Glomerular endothelial cell (primary cell): ENCODE measurements at regions not wholly inside any gene's neighbourhood (a gene's known extent, or its start where the extent isn't known, plus 50 kb on each side); places are given as distances from the start of the nearest gene placed in this dataset.
"Not testable (repeated sequence)": the region's sequence is repeated elsewhere in the genome, so short reads cannot be mapped to it uniquely, and the experiment has no call there.

Experiments used
- DNase-seq: peaks from one replicate; pipeline ENCODE4 v3.0.0-alpha.2; 2011; ENCODE audit warnings: low read depth, low spot score; ENCODE audit errors: extremely low read depth

GRCh38 chr2:136334967-136335366 lies 217.0 kb upstream of the CXCR4 start:
- no peak for DNase-seq

DNA sequence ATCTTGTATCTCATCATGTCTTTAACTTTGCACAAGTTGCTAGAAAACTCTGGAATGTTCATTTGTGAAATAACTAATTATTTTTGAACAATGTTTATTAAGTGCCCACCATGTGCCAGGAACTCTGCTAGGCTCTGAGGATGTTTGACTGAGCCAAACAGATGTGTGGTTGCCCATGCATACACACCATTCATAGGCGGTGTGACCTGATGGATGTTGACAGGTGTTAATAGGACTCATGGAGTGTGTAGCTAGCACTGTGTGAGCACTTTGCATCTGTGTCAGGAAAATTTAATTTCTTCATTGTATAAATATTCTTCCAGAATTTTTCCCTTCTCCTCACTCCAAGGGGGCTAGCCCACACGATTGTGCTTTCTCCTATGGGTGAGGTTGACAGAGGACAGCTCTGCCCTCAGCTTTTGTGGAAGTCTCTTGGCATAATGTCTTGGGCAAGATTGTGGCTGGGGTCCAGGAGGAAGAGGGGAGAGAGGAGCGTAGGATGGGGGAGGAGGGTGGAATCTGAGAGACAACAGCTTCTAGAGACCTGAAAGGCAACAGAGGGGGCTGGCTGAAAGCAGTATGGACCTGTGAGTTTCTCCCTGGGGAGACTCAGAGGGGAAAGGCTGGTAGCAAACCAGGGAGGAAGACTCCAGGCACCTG lies 214.6 kb upstream of the CXCR4 start:
- no peak for DNase-seq

- no peak for DNase-seq
Observed at GRCh38 chr2:136331226-136331625, 213.3 kb upstream of the CXCR4 start.

GRCh38 chr2:136328207-136328795 lies 210.4 kb upstream of the CXCR4 start:
- no peak for DNase-seq

GRCh38 chr2:136327162-136327852 lies 209.4 kb upstream of the CXCR4 start:
- DNase-seq = no peak

DNA sequence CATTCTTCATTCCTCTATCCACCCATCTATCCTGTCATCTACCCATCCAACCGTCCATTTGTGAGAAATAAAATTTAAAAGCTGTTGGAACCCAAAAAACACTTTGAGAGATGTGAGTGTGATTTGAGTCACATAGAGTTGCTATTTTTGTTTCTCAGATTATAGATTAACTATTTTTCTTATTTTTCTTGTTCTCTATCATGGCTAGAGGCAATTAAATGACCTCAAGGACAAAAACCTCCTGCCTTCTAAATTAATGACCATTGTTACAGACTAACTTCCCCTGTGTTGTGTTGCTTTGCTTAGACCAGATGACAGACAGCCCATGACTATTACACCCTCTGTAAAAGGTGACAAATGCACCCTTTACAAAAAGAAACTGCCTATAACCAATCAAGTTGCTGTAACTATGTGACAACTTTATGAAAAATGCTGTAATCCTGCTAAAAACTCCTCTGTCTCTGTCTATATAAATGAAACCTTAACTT lies 207.9 kb upstream of the CXCR4 start:
- no peak for DNase-seq

DNA sequence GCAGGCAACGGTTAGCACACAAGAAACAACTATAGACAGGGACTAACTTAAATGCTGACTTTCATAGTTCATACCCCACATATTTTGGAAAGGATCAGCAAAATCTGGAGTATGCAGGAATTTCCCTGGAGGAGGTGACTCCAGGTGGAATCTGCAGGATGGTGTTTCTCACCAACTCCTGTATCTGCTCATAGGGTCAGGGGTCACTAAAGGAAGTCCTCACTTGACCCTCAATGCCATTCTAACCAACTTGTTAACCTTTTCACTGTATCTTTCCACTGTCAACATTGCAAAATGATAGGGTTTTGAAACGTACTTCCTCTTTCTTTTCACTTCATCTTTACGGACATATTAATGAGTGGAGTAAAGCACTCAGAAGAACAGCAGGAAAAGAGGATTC lies 207.0 kb upstream of the CXCR4 start:
- DNase-seq = no peak

DNA sequence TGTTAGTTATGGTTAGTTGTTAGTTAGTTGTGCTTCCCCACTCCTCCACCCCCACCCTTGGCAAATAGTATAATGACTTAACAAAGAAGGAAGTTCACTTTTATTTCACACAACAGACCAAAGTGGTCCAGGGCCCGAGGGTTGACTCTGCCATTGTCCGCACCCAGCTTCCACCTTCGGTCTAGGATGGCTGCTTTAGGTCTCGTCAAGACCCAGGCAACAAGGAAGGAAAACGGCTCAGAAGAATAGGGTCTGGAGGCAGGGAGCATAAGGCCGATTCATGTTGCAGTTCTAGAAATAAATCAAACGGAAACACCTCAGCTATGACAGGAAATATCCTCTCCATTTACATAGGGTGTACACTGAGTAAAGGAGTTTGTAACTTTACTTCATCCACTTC lies 206.0 kb upstream of the CXCR4 start:
- DNase-seq = no peak

- no peak for DNase-seq
Observed at GRCh38 chr2:136323195-136323594, 205.2 kb upstream of the CXCR4 start.

DNA sequence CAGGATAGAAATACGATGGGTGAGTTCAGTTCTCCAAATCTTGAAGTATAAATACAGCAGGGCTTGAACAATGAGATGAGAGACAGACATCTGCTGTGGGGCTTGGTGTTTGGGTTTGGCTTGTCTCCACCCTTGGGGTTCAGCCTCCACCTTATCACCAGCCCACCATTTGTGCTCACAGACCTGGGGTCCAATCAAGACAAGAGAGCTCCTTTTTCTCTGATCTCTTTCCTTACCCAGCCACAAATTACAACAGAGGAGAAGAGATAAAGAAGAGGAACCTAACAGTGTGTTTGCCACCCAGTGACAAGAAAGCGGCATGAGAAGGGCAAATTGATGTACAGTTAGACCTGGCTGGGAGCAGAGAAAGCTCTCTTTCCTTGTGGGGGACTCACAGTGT lies 204.5 kb upstream of the CXCR4 start:
- DNase-seq = no peak

DNA sequence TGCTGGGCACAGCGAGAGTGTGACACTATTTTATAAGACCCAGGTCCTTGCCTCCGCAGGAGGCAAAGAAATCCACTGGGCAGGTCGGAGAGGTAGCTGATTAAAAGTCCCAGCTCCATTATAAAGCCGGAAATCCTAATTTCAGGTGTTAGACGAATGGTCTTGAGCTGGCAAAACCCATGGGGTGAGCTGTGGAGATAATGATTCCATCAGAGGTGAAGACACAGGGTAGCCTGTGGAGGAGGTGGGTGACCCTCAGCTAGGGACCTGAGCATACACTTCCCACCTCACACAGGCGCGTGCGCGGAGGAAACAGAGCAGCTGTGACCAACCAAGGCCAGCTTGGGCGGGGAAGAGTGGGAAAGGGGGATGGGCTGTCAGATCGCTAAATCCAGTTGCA lies 201.7 kb upstream of the CXCR4 start:
- no peak for DNase-seq

DNA sequence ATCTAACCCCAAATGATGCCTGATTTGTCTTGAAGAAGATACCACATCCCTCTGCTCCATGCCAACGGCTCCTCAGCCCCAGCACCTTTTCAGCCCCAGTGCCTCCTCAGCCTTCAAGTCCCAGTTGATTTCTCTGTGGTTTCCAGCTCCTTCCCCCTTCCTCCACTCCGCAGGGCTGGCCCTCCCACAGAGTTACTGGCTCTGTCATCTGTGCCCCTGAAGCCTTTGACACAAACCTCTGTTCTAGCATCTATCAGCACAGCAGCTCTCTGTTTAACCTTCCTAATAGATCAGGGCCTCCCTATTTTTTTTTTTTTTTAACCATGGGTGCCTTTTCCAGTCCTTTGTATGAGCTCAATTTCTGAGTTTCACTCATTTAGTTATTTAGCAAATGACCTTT lies 201.3 kb upstream of the CXCR4 start:
- DNase-seq = no peak

GRCh38 chr2:136314240-136314639 lies 196.3 kb upstream of the CXCR4 start:
- no peak for DNase-seq

- DNase-seq = not testable (repeated sequence)
Observed at GRCh38 chr2:136312568-136312967, 194.6 kb upstream of the CXCR4 start.

DNA sequence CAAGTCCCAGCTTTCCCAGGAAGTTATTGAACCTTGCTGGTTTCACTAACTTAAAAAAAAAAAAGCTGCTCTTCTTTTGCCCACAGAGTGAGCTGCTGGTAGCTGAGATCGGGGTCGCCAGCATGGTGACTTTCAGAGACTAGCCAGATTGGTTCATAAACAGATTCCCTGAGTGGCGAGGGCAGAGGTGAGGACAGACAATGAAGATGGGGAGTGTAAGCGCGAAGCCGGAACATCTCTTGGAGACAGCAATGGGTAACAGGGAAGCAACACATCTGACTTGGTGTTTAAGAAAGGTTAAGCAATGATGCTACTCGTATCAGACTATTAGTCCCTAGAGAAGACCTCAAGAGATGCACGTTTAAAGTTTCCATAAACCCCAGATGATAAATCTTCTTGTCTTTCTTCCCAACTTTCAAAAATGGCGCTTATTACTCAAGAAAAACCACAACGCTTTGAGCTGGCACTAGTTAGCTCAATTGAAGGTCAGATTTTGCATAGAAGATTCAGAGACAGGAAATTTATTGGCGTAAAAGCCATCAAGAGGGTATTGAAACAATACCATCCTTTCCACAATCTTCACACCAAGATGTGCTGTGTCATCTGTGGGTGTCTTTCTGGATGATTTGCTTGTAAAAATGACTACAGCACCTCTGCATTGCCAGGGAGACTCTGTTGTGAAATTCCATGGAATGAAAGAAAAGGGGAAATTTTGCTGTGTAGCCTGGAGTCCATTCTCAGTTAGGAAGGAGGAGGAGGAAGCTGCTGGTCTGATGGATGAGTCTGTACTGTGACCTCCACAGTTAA lies 193.1 kb upstream of the CXCR4 start:
- DNase-seq = no peak

DNA sequence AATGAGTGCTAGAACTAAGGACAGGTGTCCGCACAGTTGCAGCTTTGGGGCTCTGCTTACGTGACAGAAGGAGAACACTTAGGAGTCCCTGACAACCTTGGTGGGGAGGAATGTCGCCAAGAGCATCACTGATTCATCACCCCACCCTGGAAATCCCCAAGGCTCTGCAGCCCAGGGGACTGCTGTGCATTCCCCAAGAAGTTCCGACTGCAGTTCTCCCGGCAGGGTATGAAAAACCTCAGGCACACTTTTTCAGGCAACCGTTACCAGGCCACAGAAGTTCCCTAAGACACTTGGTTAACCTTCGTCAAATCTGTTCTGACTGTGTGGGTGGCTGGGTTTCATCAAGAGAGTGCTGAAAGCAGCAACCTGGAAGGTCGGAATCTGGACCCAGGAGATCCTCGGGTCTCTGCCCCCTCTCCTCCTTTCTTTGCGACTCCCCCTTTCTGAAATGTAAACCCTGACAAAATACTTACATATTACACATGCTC lies 192.1 kb upstream of the CXCR4 start:
- DNase-seq = no peak

DNA sequence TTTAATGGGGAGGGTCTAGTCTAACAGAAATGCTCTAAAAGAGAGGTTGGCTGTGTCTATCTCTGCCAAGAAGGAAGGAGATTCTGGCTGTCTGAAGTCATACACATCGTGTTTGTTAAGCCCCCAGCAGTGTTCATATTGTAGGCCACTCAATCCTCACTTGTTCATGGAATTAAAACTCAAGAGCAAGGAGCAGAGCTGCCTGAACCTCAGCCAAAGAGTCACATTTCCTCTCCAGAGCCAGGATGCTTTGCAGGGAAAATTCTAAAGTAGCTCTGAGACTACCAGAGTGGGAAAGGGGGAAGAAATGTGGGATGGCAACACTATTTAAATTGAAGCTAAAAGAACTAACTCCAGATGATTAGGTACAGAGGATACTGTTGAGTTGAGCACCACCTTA lies 190.7 kb upstream of the CXCR4 start:
- no peak for DNase-seq

DNA sequence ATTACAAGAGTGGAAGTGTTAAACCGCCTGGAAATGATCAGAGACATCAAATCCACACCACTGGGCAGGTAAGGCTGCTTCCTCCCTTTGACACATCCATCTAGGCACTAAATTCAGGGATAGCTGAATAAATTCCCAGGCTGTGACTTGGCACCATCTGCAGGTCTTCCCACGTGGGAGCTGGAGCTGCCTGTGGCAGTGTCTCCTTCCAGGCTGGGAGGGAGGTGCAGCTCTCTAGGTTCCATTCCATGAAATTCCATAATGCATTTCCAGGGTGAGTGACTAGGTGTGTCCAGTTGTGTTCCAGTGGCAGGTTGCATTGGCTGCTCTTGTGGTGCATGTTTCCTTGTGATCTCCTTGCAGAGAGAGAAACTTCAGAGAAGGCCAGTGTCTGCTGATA lies 188.9 kb upstream of the CXCR4 start:
- DNase-seq = no peak

GRCh38 chr2:136305517-136306192 lies 187.7 kb upstream of the CXCR4 start:
- DNase-seq = no peak

GRCh38 chr2:136301006-136301405 lies 183.1 kb upstream of the CXCR4 start:
- DNase-seq = no peak

GRCh38 chr2:136298631-136299030 lies 180.7 kb upstream of the CXCR4 start:
- no peak for DNase-seq
